OCI-LY1 (cell line): ENCODE measurements at regions not wholly inside any gene's neighbourhood (a gene's known extent, or its start where the extent isn't known, plus 50 kb on each side); places are given as distances from the start of the nearest gene placed in this dataset.

Experiments
- CTCF ChIP-seq: fragments of 200-600 bp; sonication (generic), shearing (Covaris generic); IDR thresholded peaks from 2 replicates; pipeline ENCODE4 v1.5.1; 2017; ENCODE audit warnings: mild to moderate bottlenecking, antibody characterized with exemption, low read length, moderate library complexity, mixed read lengths
- EZH2 ChIP-seq: fragments of 200-600 bp; sonication (generic), shearing (Covaris generic); IDR thresholded peaks from 2 replicates; pipeline ENCODE4 v1.8.0; 2017; ENCODE audit warnings: borderline replicate concordance, mixed run types, mild to moderate bottlenecking, antibody characterized with exemption, low read length, moderate library complexity, mixed read lengths

DNA sequence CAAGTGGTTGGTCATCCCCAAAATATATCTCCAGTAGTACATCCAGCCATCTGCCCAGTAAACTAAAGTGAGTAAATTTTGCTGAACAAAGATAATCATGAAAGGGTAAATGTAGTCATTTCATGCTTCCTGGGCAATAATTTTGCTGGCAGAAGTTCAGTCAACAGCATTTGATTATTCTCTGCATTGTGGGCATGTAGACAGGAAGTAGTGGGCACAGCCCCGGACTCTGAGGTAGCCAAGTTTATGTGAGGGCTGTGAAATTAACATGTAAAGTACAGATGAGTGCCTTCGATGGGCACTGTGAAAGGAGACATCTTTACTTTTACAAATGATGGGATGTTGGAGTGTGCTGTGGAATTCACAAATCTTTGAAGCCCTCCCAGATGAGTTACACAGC lies 312.2 kb upstream of the MTNR1B start:
- TF ChIP-seq CTCF: no peak
- TF ChIP-seq EZH2: no peak
